HG02642 (cell line): ENCODE measurements at regions not wholly inside any gene's neighbourhood (a gene's known extent, or its start where the extent isn't known, plus 50 kb on each side); places are given as distances from the start of the nearest gene placed in this dataset.
"Not testable (repeated sequence)": the region's sequence is repeated elsewhere in the genome, so short reads cannot be mapped to it uniquely, and the experiment has no call there.

Experiments used
- ATAC-seq: cut with Tn5 transposase; IDR thresholded peaks from one replicate; pipeline ENCODE4 v1.9.1; 2021; ENCODE audit warnings: mild to moderate bottlenecking; ENCODE audit not compliant: unreplicated experiment, poor library complexity

GRCh38 chr2:144937910-144938709 lies 418.2 kb upstream of the ZEB2 start:
- ATAC-seq, result no peak

GRCh38 chr2:144937066-144937465 lies 417.1 kb upstream of the ZEB2 start:
- ATAC-seq, result no peak

GRCh38 chr2:144936442-144936841 lies 416.5 kb upstream of the ZEB2 start:
- ATAC-seq, result no peak

GRCh38 chr2:144935736-144936135 lies 415.8 kb upstream of the ZEB2 start:
- ATAC-seq, result no peak

- no peak for ATAC-seq
Measured at GRCh38 chr2:144935191-144935590, 415.3 kb upstream of the ZEB2 start.

GRCh38 chr2:144931960-144932359 lies 412.0 kb upstream of the ZEB2 start:
- ATAC-seq, result no peak

GRCh38 chr2:144931480-144931879 lies 411.6 kb upstream of the ZEB2 start:
- no peak for ATAC-seq

GRCh38 chr2:144927429-144927828 lies 407.5 kb upstream of the ZEB2 start:
- no peak for ATAC-seq

GRCh38 chr2:144925886-144926285 lies 406.0 kb upstream of the ZEB2 start:
- ATAC-seq, result no peak

GRCh38 chr2:144924827-144925226 lies 404.9 kb upstream of the ZEB2 start:
- ATAC-seq, result no peak

- no peak for ATAC-seq
Measured at GRCh38 chr2:144922519-144922918, 402.6 kb upstream of the ZEB2 start.

GRCh38 chr2:144920755-144921530 lies 401.0 kb upstream of the ZEB2 start:
- ATAC-seq, result no peak

GRCh38 chr2:144914622-144915318 lies 394.9 kb upstream of the ZEB2 start:
- ATAC-seq, result no peak

- ATAC-seq, result no peak
Measured at GRCh38 chr2:144914113-144914512, 394.2 kb upstream of the ZEB2 start.

- no peak for ATAC-seq
Measured at GRCh38 chr2:144912206-144912605, 392.3 kb upstream of the ZEB2 start.

GRCh38 chr2:144905956-144906355 lies 386.0 kb upstream of the ZEB2 start:
- no peak for ATAC-seq

- ATAC-seq, result no peak
Measured at GRCh38 chr2:144904612-144905011, 384.7 kb upstream of the ZEB2 start.

GRCh38 chr2:144903045-144903444 lies 383.1 kb upstream of the ZEB2 start:
- not testable (repeated sequence) for ATAC-seq

GRCh38 chr2:144901386-144901785 lies 381.5 kb upstream of the ZEB2 start:
- ATAC-seq, result not testable (repeated sequence)

- ATAC-seq, result no peak
Measured at GRCh38 chr2:144896341-144896740, 376.4 kb upstream of the ZEB2 start.
